Peyer's patch (tissue), 4 donors: ENCODE measurements at regions not wholly inside any gene's neighbourhood (a gene's known extent, or its start where the extent isn't known, plus 50 kb on each side); places are given as distances from the start of the nearest gene placed in this dataset.

ENCODE experiments used
- DNase-seq, 3 donors: peaks; one replicate each; pipeline ENCODE4 v3.0.0-alpha.2; 2017 to 2019
- H3K27ac ChIP-seq, 4 donors: fragments of 200-600 bp; sonication (generic); one replicate each; pipeline ENCODE4 v1.5.1; 2016 to 2019
- H3K27me3 ChIP-seq, 2 donors: fragments of 200-600 bp; sonication (generic); one replicate each; pipeline ENCODE4 v1.5.1; 2019
- H3K36me3 ChIP-seq, 3 donors: fragments of 200-600 bp; sonication (generic); one replicate each; pipeline ENCODE4 v1.5.1; 2016 to 2019
- H3K4me1 ChIP-seq, 4 donors: fragments of 200-600 bp; sonication (generic); one replicate each; pipeline ENCODE4 v1.5.1; 2016 to 2019
- H3K4me3 ChIP-seq, 4 donors: fragments of 200-600 bp; sonication (generic); 1 replicate in 3 of 4; 2 replicates in 1 of 4; pipeline ENCODE4 v1.5.1; 2016 to 2019; ENCODE audit warnings: mild to moderate bottlenecking in 1 of 4
- H3K9me3 ChIP-seq, 4 donors: fragments of 200-600 bp; sonication (generic); one replicate each; pipeline ENCODE4 v1.5.1; 2016 to 2019; ENCODE audit warnings: mild to moderate bottlenecking in 1 of 4
- POLR2A ChIP-seq, 2 donors: fragments of 450-650 bp; IDR thresholded peaks; one replicate each; pipeline ENCODE4 v1.5.1; 2017; ENCODE audit warnings: antibody characterized with exemption in 2 of 2, mild to moderate bottlenecking in 2 of 2, moderate library complexity in 2 of 2
- TF ChIP-seq, protein P1 (sequence below), 6 experiments: fragments of 450-650 bp in 4 of 6; fragments of 200-600 bp in 2 of 6; sonication (generic) in 1 of 6; IDR thresholded peaks; one replicate each; pipeline ENCODE4 v1.5.1; 2017 to 2019; ENCODE audit warnings: antibody characterized with exemption in 6 of 6, mild to moderate bottlenecking in 3 of 6, moderate library complexity in 1 of 6

DNA sequence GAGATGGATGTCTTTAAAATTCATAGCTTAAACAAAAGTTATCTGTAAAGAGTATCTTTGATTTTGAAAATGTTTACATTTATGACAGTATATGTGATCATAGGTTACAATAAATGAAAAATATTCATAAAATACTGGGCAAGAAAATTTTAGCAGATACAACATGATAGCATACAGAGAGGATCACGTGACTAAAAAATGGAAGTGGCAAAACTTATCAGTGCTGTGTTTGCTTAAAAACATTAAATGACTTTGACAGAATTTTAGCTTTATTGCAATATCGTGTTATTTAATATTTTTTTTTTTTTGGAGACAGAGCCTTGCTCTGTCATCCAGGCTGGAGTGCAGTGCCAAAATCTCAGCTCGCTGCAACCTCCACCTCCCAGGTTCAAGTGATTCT is 2294.1 kb downstream of the NCAM2 start:
- Histone ChIP-seq H3K4me3 (no peak overlapping the region), H3K36me3 (no peaks in the 10 kb centered on the region), H3K27ac (no peak overlapping the region), H3K4me1 (no peaks in the 10 kb centered on the region), H3K9me3 (peaks cover 0 to 12% (median 0%) of the 10 kb centered on the region in 4 donors), H3K27me3 (no peaks in the 10 kb centered on the region)
- TF ChIP-seq POLR2A (IDR thresholded peaks at IDR 0.05) = no peak
- TF ChIP-seq, protein P1, sequence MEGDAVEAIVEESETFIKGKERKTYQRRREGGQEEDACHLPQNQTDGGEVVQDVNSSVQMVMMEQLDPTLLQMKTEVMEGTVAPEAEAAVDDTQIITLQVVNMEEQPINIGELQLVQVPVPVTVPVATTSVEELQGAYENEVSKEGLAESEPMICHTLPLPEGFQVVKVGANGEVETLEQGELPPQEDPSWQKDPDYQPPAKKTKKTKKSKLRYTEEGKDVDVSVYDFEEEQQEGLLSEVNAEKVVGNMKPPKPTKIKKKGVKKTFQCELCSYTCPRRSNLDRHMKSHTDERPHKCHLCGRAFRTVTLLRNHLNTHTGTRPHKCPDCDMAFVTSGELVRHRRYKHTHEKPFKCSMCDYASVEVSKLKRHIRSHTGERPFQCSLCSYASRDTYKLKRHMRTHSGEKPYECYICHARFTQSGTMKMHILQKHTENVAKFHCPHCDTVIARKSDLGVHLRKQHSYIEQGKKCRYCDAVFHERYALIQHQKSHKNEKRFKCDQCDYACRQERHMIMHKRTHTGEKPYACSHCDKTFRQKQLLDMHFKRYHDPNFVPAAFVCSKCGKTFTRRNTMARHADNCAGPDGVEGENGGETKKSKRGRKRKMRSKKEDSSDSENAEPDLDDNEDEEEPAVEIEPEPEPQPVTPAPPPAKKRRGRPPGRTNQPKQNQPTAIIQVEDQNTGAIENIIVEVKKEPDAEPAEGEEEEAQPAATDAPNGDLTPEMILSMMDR (IDR thresholded peaks at IDR 0.05) = no peak
- DNase-seq = no peak

- Histone ChIP-seq H3K27ac (no peak overlapping the region), H3K9me3 (no peaks in the 10 kb centered on the region), H3K36me3 (no peaks in the 10 kb centered on the region), H3K27me3 (no peaks in the 10 kb centered on the region), H3K4me1 (no peaks in the 10 kb centered on the region), H3K4me3 (no peak overlapping the region)
- TF ChIP-seq, protein P1 (IDR thresholded peaks at IDR 0.05) = no peak
- DNase-seq = no peak
Measured at GRCh38 chr21:23281917-23282316, 2283.7 kb downstream of the NCAM2 start.

- no peak overlapping the region for H3K4me3 ChIP-seq
- H3K36me3 ChIP-seq = no peaks in the 10 kb centered on the region
- no peak for DNase-seq
- no peak for TF ChIP-seq POLR2A (IDR thresholded peaks at IDR 0.05)
- TF ChIP-seq, protein P1 (IDR thresholded peaks at IDR 0.05) = no peak
- H3K27ac ChIP-seq = no peak overlapping the region
- H3K9me3 ChIP-seq = no peaks in the 10 kb centered on the region
- no peaks in the 10 kb centered on the region for H3K4me1 ChIP-seq
- H3K27me3 ChIP-seq = no peaks in the 10 kb centered on the region
Measured at GRCh38 chr21:23249760-23250159, 2251.6 kb downstream of the NCAM2 start.

- Histone ChIP-seq H3K9me3 (no peaks in the 10 kb centered on the region), H3K4me1 (no peaks in the 10 kb centered on the region), H3K36me3 (no peaks in the 10 kb centered on the region), H3K27ac (no peak overlapping the region), H3K4me3 (no peak overlapping the region), H3K27me3 (no peaks in the 10 kb centered on the region)
- no peak for DNase-seq
- TF ChIP-seq POLR2A (IDR thresholded peaks at IDR 0.05) = no peak
- TF ChIP-seq, protein P1 (IDR thresholded peaks at IDR 0.05) = no peak
Measured at GRCh38 chr21:23247334-23247733, 2249.1 kb downstream of the NCAM2 start.

- Histone ChIP-seq H3K4me3 (no peak overlapping the region), H3K36me3 (no peaks in the 10 kb centered on the region), H3K27me3 (no peaks in the 10 kb centered on the region), H3K4me1 (no peaks in the 10 kb centered on the region), H3K27ac (no peak overlapping the region), H3K9me3 (no peaks in the 10 kb centered on the region)
- TF ChIP-seq, protein P1 (IDR thresholded peaks at IDR 0.05) = no peak
- no peak for TF ChIP-seq POLR2A (IDR thresholded peaks at IDR 0.05)
- no peak for DNase-seq
Measured at GRCh38 chr21:23245255-23245654, 2247.0 kb downstream of the NCAM2 start.

GRCh38 chr21:23223882-23224281 is 2225.7 kb downstream of the NCAM2 start:
- no peak for DNase-seq
- no peaks in the 10 kb centered on the region for H3K27me3 ChIP-seq
- TF ChIP-seq, protein P1 (IDR thresholded peaks at IDR 0.05) = no peak
- no peak for TF ChIP-seq POLR2A (IDR thresholded peaks at IDR 0.05)
- H3K4me1 ChIP-seq = no peaks in the 10 kb centered on the region
- H3K4me3 ChIP-seq = no peak overlapping the region
- H3K36me3 ChIP-seq = no peaks in the 10 kb centered on the region
- no peak overlapping the region for H3K27ac ChIP-seq
- peaks cover 0 to 5% (median 0%) of the 10 kb centered on the region in 4 donors for H3K9me3 ChIP-seq
